KOPT-K1 (cell line): ENCODE measurements at regions not wholly inside any gene's neighbourhood (a gene's known extent, or its start where the extent isn't known, plus 50 kb on each side); places are given as distances from the start of the nearest gene placed in this dataset.

Experiments
- H3K27ac ChIP-seq: fragments of 200-600 bp; sonication (generic); 2 replicates; pipeline ENCODE4 v1.5.1; 2016; ENCODE audit warnings: antibody characterized with exemption, mild to moderate bottlenecking, low read depth, low read length; ENCODE audit not compliant: poor library complexity, severe bottlenecking
- H3K36me3 ChIP-seq: fragments of 200-600 bp; sonication (generic); 2 replicates; pipeline ENCODE4 v1.5.1; 2017; ENCODE audit warnings: antibody characterized with exemption, mild to moderate bottlenecking, low read length, moderate library complexity; ENCODE audit not compliant: insufficient read depth
- H3K9me3 ChIP-seq: fragments of 200-600 bp; sonication (generic); 2 replicates; pipeline ENCODE4 v1.5.1; 2017; ENCODE audit warnings: antibody characterized with exemption, low read length, mild to moderate bottlenecking; ENCODE audit not compliant: insufficient read depth, poor library complexity, severe bottlenecking

DNA sequence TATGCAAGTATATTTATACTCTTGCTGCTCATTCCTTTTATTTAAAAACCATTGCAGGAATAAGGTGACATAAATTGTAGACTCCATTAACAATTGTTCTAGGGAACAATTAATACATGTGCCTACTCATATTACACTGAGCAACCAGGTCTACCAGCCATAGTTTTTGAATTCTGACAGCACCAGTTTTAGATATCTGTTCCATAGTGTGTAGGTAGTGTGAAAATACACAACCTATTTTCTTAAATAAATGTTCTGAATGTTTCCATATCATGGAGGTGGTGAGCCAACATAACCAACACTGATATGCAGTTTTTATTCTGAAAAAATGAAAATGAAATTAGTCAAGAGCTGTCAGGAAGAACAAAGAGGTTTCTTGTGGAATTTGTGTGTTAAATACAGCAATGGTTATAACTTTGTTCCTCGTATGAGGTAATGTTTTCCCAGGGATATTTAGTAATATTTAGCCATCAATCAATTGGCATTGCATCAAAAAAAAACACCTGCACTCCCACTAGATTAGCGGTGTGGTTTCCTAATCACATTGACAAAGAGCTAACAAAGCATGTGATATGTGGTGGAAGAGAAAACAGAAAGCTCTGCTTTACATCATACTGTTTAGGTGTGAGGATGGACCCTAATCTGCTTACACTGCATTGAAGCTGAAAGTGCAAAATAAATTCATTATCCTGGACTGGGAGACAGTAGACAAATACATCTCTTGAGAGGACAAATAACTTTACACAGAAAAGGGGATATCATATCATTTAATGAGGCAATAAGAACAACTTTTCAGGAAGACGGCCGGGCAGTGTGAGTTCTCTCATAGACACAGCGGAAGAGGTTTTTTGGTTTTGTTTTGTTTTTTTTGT is 369.5 kb upstream of the THBS1 start:
- no peak overlapping the region for H3K27ac ChIP-seq
- H3K36me3 ChIP-seq: no peaks in the 10 kb centered on the region
- H3K9me3 ChIP-seq: no peaks in the 10 kb centered on the region

- H3K27ac ChIP-seq: no peak overlapping the region
These were observed 367.5 kb upstream of the THBS1 start for GRCh38 chr15:39213385-39213840.

DNA sequence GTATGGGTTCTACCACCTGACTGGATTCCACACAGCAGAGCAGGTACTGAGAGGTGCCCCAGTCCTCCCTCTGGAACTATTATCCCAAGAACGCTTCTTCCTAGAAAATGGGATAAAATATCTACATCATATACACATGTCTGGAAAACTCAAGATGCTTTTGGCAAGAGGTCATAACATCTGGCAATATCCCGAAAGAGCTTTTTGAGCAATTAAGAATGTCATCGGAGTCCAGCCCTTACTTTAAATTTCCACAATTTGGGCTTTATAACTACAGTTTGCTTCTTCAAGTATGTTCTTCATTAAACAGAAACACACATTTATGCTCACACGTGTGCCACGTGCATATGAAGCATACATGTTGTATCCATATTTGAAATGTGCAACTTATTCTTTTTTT is 365.9 kb upstream of the THBS1 start:
- Histone ChIP-seq H3K27ac (no peak overlapping the region), H3K9me3 (no peaks in the 10 kb centered on the region), H3K36me3 (no peaks in the 10 kb centered on the region)

More at GRCh38 chr15:39213385-39213840, 367.5 kb upstream of the THBS1 start:
- Histone ChIP-seq H3K36me3 (no peaks in the 10 kb centered on the region), H3K9me3 (no peaks in the 10 kb centered on the region)

DNA sequence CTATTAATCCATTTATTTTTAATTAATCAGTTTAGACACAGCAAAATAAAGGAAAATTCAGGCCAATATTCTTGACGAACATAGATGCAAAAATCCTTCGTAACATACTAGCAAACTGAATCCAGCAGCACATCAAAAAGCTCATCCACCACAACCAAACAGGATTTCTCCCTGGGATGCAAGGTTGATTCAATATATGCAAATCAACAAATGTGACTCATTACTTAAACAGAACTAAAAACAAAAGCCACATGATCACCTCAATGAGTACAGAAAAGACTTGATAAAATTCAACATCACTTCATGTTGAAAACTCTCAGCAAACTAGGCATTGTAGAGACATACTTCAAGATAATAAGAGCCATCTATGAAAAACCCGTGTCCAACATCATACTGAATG is 364.1 kb upstream of the THBS1 start:
- no peaks in the 10 kb centered on the region for H3K9me3 ChIP-seq
- no peak overlapping the region for H3K27ac ChIP-seq
- H3K36me3 ChIP-seq: no peaks in the 10 kb centered on the region

- H3K27ac ChIP-seq: no peak overlapping the region
- no peaks in the 10 kb centered on the region for H3K9me3 ChIP-seq
- no peaks in the 10 kb centered on the region for H3K36me3 ChIP-seq
These were observed 361.3 kb upstream of the THBS1 start for GRCh38 chr15:39219608-39220007.

GRCh38 chr15:39226169-39226937 is 354.5 kb upstream of the THBS1 start:
- no peak overlapping the region for H3K27ac ChIP-seq
- H3K36me3 ChIP-seq: no peaks in the 10 kb centered on the region
- H3K9me3 ChIP-seq: no peaks in the 10 kb centered on the region

- Histone ChIP-seq H3K27ac (no peak overlapping the region), H3K36me3 (no peaks in the 10 kb centered on the region), H3K9me3 (no peaks in the 10 kb centered on the region)
These were observed 353.9 kb upstream of the THBS1 start for GRCh38 chr15:39227001-39227400.

DNA sequence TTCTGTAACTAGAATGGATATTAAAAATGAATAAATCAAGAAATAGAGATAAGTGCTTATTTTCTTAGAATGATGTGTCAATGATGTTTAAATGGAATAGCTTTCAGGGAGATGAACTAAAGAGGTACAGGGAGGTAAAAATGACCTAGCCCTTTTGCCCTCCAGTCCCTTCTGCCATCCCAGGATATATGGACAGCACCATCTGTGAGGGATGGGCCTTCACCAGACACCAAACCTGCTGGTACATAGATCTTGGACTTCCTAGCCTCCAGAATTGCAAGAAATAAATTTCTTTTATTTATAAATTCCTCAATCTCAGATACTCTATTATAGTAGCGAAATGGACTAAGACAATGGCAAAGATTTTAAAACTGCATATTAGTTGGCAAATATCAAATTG is 352.0 kb upstream of the THBS1 start:
- Histone ChIP-seq H3K27ac (no peak overlapping the region), H3K36me3 (no peaks in the 10 kb centered on the region), H3K9me3 (no peaks in the 10 kb centered on the region)

DNA sequence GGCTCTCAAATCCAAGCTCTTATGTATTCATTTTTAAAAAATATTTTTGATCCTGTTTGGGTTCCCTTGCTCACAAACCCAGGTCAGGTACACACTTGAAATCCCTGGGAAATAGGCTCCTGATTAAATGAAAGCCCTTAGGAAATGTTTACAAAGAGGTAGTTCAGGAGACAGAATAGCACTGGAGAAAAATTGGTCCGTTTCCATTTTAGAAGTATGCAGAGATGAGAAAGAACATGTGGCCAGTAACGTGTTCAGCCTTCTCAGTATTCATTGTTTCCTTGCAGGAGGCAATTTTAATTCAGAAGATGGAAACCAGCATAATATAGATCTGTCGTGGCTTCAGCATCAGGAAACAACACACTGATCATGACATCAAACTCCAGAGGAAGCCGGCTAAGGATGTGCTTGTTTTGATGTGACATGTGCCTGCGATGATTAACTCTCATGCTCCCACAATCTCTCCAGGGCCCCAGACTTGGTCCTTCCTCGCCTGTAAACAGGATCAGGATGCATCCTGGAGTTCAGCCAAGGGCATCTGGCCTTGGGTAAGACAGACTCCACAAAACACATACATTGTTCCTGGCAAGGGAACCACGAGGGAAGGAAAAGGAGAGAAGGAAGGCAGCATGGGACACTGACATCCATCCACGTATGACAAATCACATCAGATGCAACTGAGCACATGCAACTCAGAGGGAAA is 350.5 kb upstream of the THBS1 start:
- no peaks in the 10 kb centered on the region for H3K9me3 ChIP-seq
- no peak overlapping the region for H3K27ac ChIP-seq
- no peaks in the 10 kb centered on the region for H3K36me3 ChIP-seq

- no peaks in the 10 kb centered on the region for H3K36me3 ChIP-seq
- no peak overlapping the region for H3K27ac ChIP-seq
- H3K9me3 ChIP-seq: no peaks in the 10 kb centered on the region
These were observed 350.0 kb upstream of the THBS1 start for GRCh38 chr15:39230908-39231285.

- no peaks in the 10 kb centered on the region for H3K9me3 ChIP-seq
- H3K27ac ChIP-seq: no peak overlapping the region
- no peaks in the 10 kb centered on the region for H3K36me3 ChIP-seq
These were observed 348.4 kb upstream of the THBS1 start for GRCh38 chr15:39232512-39232911.

DNA sequence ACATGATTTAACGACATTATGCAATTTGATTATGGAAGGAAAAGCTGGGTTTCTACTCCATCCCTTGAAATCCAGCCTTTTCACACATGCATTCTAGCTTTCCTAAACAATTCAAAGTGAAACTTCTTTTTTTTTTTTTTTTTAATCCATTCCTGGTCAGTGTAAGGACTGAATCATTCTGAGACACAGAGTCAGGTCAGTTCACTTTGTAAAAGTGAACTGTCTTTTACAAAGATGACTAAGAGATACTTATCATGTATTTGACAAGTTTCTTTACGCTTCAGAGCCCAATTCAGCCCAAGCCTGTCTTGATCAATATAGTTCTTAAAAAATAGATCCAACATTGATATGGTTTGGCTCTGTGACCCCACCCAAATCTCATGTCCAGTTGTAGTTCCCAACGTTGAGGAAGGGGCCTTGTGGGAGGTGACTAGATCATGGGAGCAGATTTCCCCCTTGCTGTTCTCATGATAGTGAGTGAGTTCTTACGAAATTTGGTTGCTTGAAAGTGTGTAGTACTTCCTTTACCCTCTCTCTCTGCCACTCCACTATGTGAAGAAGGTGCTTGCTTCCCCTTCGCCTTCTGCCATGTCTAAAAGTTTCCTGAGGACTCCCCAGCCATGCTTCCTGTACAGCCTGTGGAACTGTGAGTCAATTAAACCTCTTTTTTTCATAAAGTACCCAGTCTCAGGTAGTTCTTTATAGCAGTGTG is 345.6 kb upstream of the THBS1 start:
- H3K36me3 ChIP-seq: no peaks in the 10 kb centered on the region
- H3K9me3 ChIP-seq: no peaks in the 10 kb centered on the region
- no peak overlapping the region for H3K27ac ChIP-seq

GRCh38 chr15:39236375-39236774 is 344.5 kb upstream of the THBS1 start:
- H3K9me3 ChIP-seq: no peaks in the 10 kb centered on the region
- H3K27ac ChIP-seq: no peak overlapping the region
- no peaks in the 10 kb centered on the region for H3K36me3 ChIP-seq

GRCh38 chr15:39238443-39238842 is 342.4 kb upstream of the THBS1 start:
- Histone ChIP-seq H3K27ac (no peak overlapping the region), H3K36me3 (no peaks in the 10 kb centered on the region)

GRCh38 chr15:39239562-39239961 is 341.3 kb upstream of the THBS1 start:
- no peaks in the 10 kb centered on the region for H3K36me3 ChIP-seq
- H3K9me3 ChIP-seq: no peaks in the 10 kb centered on the region
- no peak overlapping the region for H3K27ac ChIP-seq

More at GRCh38 chr15:39238443-39238842, 342.4 kb upstream of the THBS1 start:
- H3K9me3 ChIP-seq: no peaks in the 10 kb centered on the region
